ENCODE measurements at regions not wholly inside any gene's neighbourhood (a gene's known extent, or its start where the extent isn't known, plus 50 kb on each side); places are given as distances from the start of the nearest gene placed in this dataset.

DNA sequence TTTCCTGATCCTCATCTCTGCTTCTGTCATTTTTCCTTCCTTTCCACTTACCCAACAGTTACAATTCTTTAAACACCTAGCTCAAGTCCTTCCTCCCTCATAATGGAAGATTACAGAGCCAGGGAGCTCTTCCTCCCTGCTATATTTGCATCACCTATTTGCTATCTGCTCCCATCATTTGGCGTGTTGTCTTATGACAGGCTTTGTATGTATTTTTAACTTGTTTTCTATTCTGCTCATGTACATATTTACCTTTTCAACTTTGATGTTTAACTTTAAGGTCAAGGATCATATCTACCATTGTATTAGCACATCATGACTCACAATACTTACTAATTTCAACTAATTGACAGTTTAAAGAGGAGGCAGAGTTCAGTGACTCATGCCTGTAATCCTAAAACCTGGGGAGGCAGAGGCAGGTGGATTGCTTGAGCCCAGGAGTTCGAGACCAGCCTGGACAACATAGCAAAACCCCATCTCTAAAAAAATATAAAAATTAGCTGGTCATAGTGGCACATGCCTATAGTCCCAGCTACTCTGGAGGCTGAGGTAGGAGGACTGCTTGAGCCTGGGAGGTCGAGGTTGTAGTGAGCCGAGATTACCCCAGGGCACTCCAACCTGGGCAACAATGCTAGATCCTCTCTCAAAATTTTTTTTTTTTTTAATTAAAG is 92.5 kb upstream of the FOXN2 start (continued):
- TF ChIP-seq MIER2 (CRISPR knock-in tag; IDR thresholded peaks at IDR 0.05) (peak; percentile 78), NKX3-1 (CRISPR knock-in tag; IDR thresholded peaks at IDR 0.05) (peak; percentile 93), ZNF468 (CRISPR knock-in tag; IDR thresholded peaks at IDR 0.05) (no peak), POLR2AphosphoS5 (IDR thresholded peaks at IDR 0.05; ENCODE audit: low read depth, low read length) (0 out of 2 replicates have a peak, but pooled peaks have one; percentile 35), NFE2L1 (CRISPR knock-in tag; IDR thresholded peaks at IDR 0.05; ENCODE audit: borderline replicate concordance) (no peak), ZNF326 (CRISPR knock-in tag; IDR thresholded peaks at IDR 0.05; ENCODE audit: borderline replicate concordance) (no peak), MAF1 (CRISPR knock-in tag; IDR thresholded peaks at IDR 0.05; ENCODE audit: borderline replicate concordance) (no peak), POGZ (CRISPR knock-in tag; IDR thresholded peaks at IDR 0.05) (peak; percentile 99), FOXP1 (IDR thresholded peaks at IDR 0.05) (peak; percentile 100), FOXP1 (CRISPR knock-in tag; IDR thresholded peaks at IDR 0.05) (peak; percentile 100), KMT2A (CRISPR knock-in tag; IDR thresholded peaks at IDR 0.05) (peak; percentile 39; the same call in 1 of the 2 replicates), REPIN1 (CRISPR knock-in tag; IDR thresholded peaks at IDR 0.05; ENCODE audit: borderline replicate concordance, low read depth) (peak; percentile 98), THYN1 (CRISPR knock-in tag; IDR thresholded peaks at IDR 0.05; ENCODE audit: borderline replicate concordance, low read depth) (peak; percentile 73; the same call in 1 of the 2 replicates), ZFP1 (CRISPR knock-in tag; IDR thresholded peaks at IDR 0.05) (peak; percentile 92; the same call in 1 of the 2 replicates), AFF4 (CRISPR knock-in tag; IDR thresholded peaks at IDR 0.05) (no peak), ZNF160 (CRISPR knock-in tag; IDR thresholded peaks at IDR 0.05) (no peak; the same call in 1 of the 2 replicates), SALL1 (CRISPR knock-in tag; IDR thresholded peaks at IDR 0.05) (peak; percentile 93), RARA (CRISPR knock-in tag; IDR thresholded peaks at IDR 0.05) (peak; percentile 99), NFIC (IDR thresholded peaks at IDR 0.05; ENCODE audit: low read length) (peak; percentile 100), ARID2 (CRISPR knock-in tag; IDR thresholded peaks at IDR 0.05; ENCODE audit: borderline replicate concordance) (peak; percentile 98), RARG (CRISPR knock-in tag; IDR thresholded peaks at IDR 0.05; ENCODE audit: low read depth) (no peak; the same call in 1 of the 2 replicates), TAF1 (CRISPR knock-in tag; IDR thresholded peaks at IDR 0.05) (no peak), SMAD9 (CRISPR knock-in tag; IDR thresholded peaks at IDR 0.05) (no peak)
- TF ChIP-seq, protein P1, sequence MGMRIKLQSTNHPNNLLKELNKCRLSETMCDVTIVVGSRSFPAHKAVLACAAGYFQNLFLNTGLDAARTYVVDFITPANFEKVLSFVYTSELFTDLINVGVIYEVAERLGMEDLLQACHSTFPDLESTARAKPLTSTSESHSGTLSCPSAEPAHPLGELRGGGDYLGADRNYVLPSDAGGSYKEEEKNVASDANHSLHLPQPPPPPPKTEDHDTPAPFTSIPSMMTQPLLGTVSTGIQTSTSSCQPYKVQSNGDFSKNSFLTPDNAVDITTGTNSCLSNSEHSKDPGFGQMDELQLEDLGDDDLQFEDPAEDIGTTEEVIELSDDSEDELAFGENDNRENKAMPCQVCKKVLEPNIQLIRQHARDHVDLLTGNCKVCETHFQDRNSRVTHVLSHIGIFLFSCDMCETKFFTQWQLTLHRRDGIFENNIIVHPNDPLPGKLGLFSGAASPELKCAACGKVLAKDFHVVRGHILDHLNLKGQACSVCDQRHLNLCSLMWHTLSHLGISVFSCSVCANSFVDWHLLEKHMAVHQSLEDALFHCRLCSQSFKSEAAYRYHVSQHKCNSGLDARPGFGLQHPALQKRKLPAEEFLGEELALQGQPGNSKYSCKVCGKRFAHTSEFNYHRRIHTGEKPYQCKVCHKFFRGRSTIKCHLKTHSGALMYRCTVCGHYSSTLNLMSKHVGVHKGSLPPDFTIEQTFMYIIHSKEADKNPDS (CRISPR knock-in tag; IDR thresholded peaks at IDR 0.05) = 0 out of 2 replicates have a peak, but pooled peaks have one; percentile 77
- TF ChIP-seq, protein P2, sequence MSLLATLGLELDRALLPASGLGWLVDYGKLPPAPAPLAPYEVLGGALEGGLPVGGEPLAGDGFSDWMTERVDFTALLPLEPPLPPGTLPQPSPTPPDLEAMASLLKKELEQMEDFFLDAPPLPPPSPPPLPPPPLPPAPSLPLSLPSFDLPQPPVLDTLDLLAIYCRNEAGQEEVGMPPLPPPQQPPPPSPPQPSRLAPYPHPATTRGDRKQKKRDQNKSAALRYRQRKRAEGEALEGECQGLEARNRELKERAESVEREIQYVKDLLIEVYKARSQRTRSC (CRISPR knock-in tag; IDR thresholded peaks at IDR 0.05; ENCODE audit: low read depth) = no peak
